Right cardiac atrium (tissue), 5 donors: ENCODE measurements at regions not wholly inside any gene's neighbourhood (a gene's known extent, or its start where the extent isn't known, plus 50 kb on each side); places are given as distances from the start of the nearest gene placed in this dataset.
"Not testable (repeated sequence)": the region's sequence is repeated elsewhere in the genome, so short reads cannot be mapped to it uniquely, and the experiment has no call there.

Source experiments
- ATAC-seq, 2 donors: fragments of 200-7000 bp; cut with Tn5 transposase; one replicate each; pipeline versions ENCODE4 v1.8.0 to v1.9.1; 2020; ENCODE audit warnings: moderate library complexity in 2 of 2, mild to moderate bottlenecking in 1 of 2
- DNase-seq, 3 donors: peaks; one replicate each; pipeline ENCODE4 v3.0.0-alpha.2; 2020
- H3K27ac ChIP-seq: one replicate; pipeline ENCODE4 v1.5.1; 2013; ENCODE audit warnings: mild to moderate bottlenecking, low read length, control low read depth, moderate library complexity
- H3K27me3 ChIP-seq: one replicate; pipeline ENCODE4 v1.6.1; 2013; ENCODE audit not compliant: control insufficient read depth, insufficient read depth
- H3K4me1 ChIP-seq: one replicate; pipeline ENCODE4 v1.6.1; 2013; ENCODE audit warnings: low read length; ENCODE audit not compliant: control insufficient read depth, insufficient read depth
- H3K4me3 ChIP-seq: one replicate; pipeline ENCODE4 v1.5.1; 2013; ENCODE audit warnings: low read length, control low read depth
- H3K9me3 ChIP-seq: one replicate; pipeline ENCODE4 v1.6.1; 2013; ENCODE audit warnings: low read length; ENCODE audit not compliant: control insufficient read depth
- WGBS: extraction: QIAGEN DNeasy Blood & Tissue Kit; methylation state at CpG from one replicate; pipeline ENCODE4 v1.1.7; 2013; 5-methylcytosine and 5-hydroxymethylcytosine counted together
- intact Hi-C, 4 donors: fragments of 100-400 bp; cut with DNase I; formaldehyde crosslinking; loops; one replicate each; pipeline versions ENCODE4 v1.11.0 to v1.14.0; 2022 to 2023
- donor health status: healthy with polysubstance abuse.
- donor health status: DM: no; HTN: yes; CAD: no.
- donor health status: DM: no; HTN: no; CAD: no.
- donor health status: DM: no; HTN: yes; CAD: no; lungs with severe emphysema.
- donor health status: DM: yes; HTN: yes; CAD: no.

DNA sequence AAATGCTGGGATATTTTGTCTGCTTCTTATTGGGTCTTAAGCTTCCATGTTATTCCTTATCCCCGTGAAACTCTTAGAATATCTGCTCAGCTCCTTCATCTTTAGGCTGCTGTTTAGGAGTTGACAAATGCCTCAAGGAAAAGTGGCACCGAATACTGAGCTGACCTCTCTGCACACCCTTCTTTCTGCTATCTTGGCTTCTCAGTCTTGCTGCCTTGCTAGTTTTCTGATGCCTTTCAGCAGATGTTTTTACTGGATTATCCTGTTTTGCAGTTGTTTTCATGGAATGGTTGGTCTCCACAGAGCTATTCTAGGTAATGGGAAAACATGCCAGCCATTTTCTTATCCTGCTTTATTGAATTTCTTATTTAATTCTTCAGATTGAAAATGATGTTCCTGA, 86.3 kb downstream of the GYPE start:
- Histone ChIP-seq H3K27ac (no peak overlapping the region), H3K4me1 (no peaks in the 10 kb centered on the region), H3K9me3 (no peaks in the 10 kb centered on the region), H3K4me3 (no peak overlapping the region), H3K27me3 (no peaks in the 10 kb centered on the region)
- ATAC-seq: no peak
- 77% methylated on average over 2 of the region's 2 CpGs for WGBS
- DNase-seq: no peak
- intact Hi-C loops: no loop called here

DNA sequence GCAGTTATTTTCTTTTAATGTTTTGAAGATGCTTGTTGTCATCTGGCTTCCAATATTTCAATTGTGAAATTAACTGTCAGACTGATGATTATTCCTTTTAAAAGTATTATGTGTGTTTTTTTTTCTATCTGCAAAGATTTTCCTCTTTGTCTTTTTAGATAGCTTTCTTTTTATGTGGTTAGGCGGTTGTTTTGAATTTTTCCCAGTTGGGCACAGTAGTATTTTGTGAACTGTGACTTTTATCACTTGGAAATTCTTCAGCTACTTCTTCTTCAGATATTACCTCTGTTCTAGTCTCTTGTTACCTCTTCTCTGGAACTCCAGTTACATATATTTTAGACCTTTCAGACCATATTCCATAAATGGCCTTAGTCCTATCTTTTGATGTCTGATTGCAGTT, 87.5 kb downstream of the GYPE start:
- H3K9me3 ChIP-seq, H3K4me3 ChIP-seq, intact Hi-C loops, ATAC-seq, H3K27ac ChIP-seq, H3K4me1 ChIP-seq, H3K27me3 ChIP-seq, DNase-seq: not testable (repeated sequence)
- 95% methylated on average over 1 of the region's 1 CpG for WGBS

DNA sequence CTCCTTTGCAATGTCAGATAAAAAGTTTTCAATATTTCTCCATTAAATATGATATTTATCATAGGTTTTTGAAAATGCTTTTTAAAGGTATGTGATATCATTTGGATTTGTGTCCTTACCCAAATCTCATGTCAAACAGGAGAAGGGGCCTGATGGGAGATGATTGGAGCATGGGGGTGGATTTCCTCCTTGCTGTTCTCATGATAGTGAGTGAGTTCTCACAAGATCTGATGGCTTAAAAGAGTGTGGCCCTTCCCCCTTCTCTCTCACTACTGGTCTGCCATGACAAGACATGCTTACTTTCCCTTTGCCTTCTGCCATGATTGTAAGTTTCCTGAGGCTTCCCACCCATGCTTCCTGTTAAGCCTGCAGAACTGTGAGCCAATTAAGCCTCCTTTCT, 90.0 kb downstream of the GYPE start:
- H3K27ac ChIP-seq, ATAC-seq, H3K4me3 ChIP-seq, H3K27me3 ChIP-seq, H3K9me3 ChIP-seq, DNase-seq, intact Hi-C loops, H3K4me1 ChIP-seq: not testable (repeated sequence)

DNA sequence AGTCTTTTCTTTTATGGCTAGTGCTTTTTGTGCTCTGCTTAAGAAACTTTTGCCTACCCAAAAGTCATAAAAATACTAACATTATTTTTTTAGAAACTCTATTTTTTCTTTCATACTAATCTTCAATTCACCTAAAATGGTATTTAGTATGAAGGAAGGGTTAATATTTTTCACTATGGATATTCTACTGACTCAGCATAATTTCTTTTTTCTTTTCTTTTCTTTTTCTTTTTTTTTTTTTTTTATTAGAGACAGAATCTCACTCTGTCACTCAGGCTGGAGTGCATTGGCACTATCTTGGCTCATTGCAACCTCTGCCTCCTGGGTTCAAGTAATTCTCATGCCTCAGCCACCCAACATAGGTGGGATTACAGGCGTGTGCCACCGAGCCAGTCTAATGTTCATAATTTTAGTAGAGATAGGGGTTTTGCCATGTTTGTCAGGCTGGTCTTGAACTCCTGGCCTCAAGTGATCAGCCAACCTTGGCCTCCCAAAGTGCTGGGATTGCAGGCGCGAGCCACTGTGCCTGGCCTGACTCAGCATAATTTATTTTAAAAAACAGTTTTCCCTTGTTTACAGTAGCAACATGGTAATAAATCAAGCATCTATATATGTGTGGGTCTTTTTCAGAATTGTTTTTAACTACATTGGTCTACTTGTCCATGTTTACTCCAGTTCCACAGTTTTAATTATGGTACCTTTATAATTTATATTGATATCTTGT, 91.8 kb downstream of the GYPE start:
- ATAC-seq, H3K4me1 ChIP-seq, H3K4me3 ChIP-seq, intact Hi-C loops, H3K27me3 ChIP-seq, H3K27ac ChIP-seq, H3K9me3 ChIP-seq, DNase-seq: not testable (repeated sequence)
- 95% methylated on average over 4 of the region's 4 CpGs for WGBS

DNA sequence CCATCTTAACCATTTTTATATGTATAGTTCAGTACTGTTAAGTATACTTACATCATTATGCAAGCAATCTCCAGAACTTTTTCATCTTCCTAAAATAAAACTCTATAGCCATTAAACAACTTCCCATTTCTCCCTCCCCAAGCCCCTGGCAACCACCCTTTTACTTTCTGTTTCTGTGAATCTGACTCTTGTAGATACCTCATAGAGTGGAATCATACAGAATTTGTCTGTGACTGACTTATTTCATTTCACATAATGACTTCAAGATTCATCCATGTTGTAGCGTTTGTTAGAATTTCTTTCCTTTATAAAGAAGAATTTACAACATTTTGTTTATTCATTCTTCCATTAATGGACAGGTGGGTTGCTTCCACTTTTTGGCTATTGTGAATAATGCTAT, 91.2 kb upstream of the FREM3 start:
- DNase-seq, H3K4me1 ChIP-seq, H3K27ac ChIP-seq, H3K27me3 ChIP-seq, H3K4me3 ChIP-seq, intact Hi-C loops, ATAC-seq, H3K9me3 ChIP-seq: not testable (repeated sequence)
- 94% methylated on average over 1 of the region's 1 CpG for WGBS

DNA sequence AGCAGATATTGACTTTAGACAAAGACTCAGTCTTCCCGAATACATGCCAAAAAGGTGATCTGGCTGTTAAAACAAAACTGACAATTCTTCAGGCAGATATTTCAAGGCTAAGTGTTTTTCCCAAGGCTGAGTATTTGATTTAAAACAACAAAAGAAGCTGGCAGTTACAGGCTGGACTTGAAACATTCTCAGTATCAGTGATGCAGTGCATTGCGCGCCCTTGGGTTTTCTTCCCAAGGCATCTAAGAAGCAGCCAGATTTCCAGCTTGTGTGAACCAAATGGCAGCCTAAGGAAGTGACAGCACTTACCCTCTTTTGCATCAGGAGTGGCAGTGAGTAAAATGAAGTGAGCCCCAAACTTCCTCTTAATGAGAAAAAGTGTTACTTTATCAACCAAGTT, 90.0 kb upstream of the FREM3 start:
- WGBS: 79% methylated on average over 3 of the region's 3 CpGs
- intact Hi-C loops: not testable (repeated sequence)

DNA sequence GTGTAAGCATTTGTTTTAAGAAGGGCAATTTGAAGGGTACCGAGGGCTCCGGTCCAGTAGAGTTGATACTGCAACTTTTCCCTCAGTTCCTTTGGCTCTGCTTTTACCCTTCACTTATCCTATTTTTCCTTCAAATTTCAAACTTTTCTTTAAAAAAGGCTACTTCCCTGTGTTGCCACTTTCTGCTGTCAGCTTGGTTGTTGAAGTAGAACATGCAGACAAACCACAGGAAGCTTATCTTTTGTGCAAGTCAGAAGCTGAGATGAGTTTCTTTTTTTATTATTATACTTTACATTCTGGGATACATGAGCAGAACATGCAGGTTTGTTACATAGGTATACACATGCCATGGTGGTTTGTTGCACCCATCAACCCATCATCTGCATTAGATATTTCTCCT, 89.1 kb upstream of the FREM3 start:
- H3K27ac ChIP-seq, H3K4me1 ChIP-seq, H3K27me3 ChIP-seq, ATAC-seq, H3K9me3 ChIP-seq, intact Hi-C loops, DNase-seq, H3K4me3 ChIP-seq: not testable (repeated sequence)
- WGBS: 80% methylated on average over 2 of the region's 2 CpGs

More for the DNA sequence above, 90.0 kb upstream of the FREM3 start:
- not testable (repeated sequence) for H3K27me3 ChIP-seq, H3K4me3 ChIP-seq, H3K9me3 ChIP-seq, DNase-seq, ATAC-seq, H3K4me1 ChIP-seq, H3K27ac ChIP-seq

DNA sequence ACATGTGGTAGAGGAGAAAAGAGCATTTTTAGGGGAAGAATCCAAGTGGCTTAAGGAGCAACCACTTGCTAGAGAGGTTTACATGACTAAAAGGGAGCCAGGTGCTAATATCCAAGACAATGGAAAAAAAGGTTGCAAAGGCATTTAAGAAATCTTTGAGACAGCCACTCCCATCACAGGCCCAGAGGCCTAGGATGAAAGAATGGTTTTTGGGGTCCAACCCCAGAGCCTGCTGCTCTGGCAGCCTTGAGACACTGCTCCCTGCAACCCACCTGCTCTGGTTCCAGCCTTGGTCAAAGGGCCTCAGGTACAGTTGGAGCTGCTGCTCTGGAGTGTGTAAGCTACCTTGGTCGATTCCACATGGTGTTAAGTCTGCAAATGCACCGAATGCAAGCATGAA, 84.1 kb upstream of the FREM3 start:
- no peaks in the 10 kb centered on the region for H3K9me3 ChIP-seq
- intact Hi-C loops: no loop called here
- 90% methylated on average over 2 of the region's 2 CpGs for WGBS
- DNase-seq (no peak), ATAC-seq (no peak)
- H3K27me3 ChIP-seq: no peaks in the 10 kb centered on the region
- no peaks in the 10 kb centered on the region for H3K4me1 ChIP-seq
- H3K27ac ChIP-seq: no peak overlapping the region
- H3K4me3 ChIP-seq: no peak overlapping the region

DNA sequence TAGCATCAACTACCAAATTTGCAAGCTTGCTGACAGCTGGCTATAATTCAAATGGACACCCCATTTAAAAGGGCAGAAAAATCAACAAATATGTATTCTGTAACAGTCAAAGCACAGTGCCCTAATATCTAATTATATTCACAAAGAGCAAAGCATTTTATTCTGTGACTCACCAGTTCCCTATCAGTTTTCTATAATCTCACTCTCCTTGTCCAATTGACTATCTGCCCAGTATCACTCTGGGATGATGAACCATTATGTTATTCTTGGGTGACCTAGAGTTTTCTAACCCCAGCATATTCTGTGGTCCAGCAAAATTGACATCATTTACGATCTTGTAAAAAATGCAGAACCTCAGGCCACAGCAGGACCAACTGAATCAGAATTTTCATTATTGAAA, 82.0 kb upstream of the FREM3 start:
- WGBS: 46% methylated on average over 1 of the region's 1 CpG

DNA sequence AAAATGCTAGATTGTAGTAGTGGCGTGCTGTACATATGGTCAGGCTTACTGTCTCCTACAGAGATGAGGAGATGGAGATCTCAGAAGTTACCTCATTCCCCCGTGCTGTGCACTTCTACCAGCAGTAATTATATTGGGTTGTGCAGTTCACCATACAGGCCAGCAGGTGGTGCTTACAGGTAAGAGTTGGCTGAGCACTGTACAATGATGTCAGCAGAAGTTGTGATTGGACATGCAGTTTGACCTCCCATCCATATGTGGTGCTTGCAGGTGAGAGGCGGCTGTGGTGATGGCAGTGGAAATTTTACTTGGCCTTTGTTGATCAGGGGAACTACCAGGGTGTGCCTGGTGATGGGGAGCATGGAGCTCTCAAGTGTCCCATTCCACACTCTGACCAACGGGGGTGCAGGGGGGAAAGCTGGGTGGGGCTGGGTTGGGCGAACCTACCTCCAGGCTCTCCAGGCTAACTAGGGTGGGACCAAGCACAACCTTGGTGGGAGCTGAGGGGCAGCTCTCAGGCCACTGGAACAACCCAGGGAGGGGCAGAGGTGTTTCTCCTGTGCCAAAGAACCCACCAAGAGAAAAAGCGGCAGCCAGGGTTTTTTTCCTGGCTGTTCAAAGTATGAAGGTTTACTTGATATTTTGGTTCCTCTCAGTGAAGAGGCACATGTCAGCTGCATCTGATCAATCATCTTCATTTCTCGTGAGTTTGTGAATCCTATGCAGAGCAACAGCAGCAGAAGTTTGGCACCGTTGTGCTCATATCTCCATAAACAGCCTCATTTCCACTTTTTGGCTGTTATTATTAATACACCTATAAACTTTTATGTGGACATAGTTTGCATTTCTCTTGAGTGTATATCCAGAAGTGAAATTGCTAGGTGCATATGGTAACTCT, 73.8 kb upstream of the FREM3 start:
- Histone ChIP-seq H3K27me3 (no peaks in the 10 kb centered on the region), H3K4me3 (no peak overlapping the region), H3K9me3 (no peaks in the 10 kb centered on the region), H3K27ac (no peak overlapping the region), H3K4me1 (no peaks in the 10 kb centered on the region)
- DNase-seq (peak in 2 of 3 donors; percentile 33 to 45), ATAC-seq (peak; percentile 59 to 61)
- intact Hi-C loops: no loop called here
- WGBS: 78% methylated on average over 8 of the region's 8 CpGs

More for the DNA sequence above, 82.0 kb upstream of the FREM3 start:
- ATAC-seq: no peak
- DNase-seq: no peak
- no peak overlapping the region for H3K4me3 ChIP-seq
- H3K4me1 ChIP-seq: no peaks in the 10 kb centered on the region
- intact Hi-C loops: no loop called here
- H3K27me3 ChIP-seq: no peaks in the 10 kb centered on the region
- no peak overlapping the region for H3K27ac ChIP-seq
- H3K9me3 ChIP-seq: no peaks in the 10 kb centered on the region

DNA sequence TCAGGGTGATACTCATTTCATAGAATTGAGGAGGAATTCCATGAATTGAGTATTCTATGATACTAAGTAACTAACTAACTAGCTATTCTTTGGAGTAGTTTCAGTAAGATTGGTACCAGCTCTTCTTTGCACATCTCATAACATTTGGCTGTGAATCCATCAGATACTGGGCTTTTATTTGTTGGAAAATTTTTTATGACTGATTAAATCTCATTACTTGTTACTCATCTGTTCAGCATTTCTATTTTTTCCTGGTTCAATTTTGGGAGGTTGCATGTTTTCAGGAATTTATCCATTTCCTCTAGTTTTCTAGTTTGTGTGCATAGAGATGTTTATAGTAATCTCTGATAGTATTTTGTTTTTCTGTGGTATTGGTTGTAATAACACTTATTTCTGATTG, 70.8 kb upstream of the FREM3 start:
- H3K4me3 ChIP-seq: no peak overlapping the region
- DNase-seq (no peak), ATAC-seq (no peak)
- no peaks in the 10 kb centered on the region for H3K27me3 ChIP-seq
- no peak overlapping the region for H3K27ac ChIP-seq
- intact Hi-C loops: no loop called here
- no peaks in the 10 kb centered on the region for H3K4me1 ChIP-seq
- no peaks in the 10 kb centered on the region for H3K9me3 ChIP-seq
